Bronchial epithelial cell (primary cell): ENCODE measurements at regions not wholly inside any gene's neighbourhood (a gene's known extent, or its start where the extent isn't known, plus 50 kb on each side); places are given as distances from the start of the nearest gene placed in this dataset.
A peak's percentile ranks its signal among the peaks of the same experiment; 100 is the strongest.

ENCODE experiments used
- DNase-seq: peaks from one replicate; pipeline ENCODE4 v3.0.0-alpha.2; 2010; ENCODE audit warnings: low read depth
- FAIRE-seq: peaks from 2 replicates; lab custom pipeline; 2011; peaks lifted over from hg19 to GRCh38; lab: Jason Lieb, UNC
- H3K27me3 ChIP-seq: 2 replicates; pipeline ENCODE4 v1.5.1; 2011; ENCODE audit warnings: low read length; ENCODE audit not compliant: control insufficient read depth, insufficient read depth
- H3K36me3 ChIP-seq: 2 replicates; pipeline ENCODE4 v1.5.1; 2011; ENCODE audit warnings: low read length; ENCODE audit not compliant: control insufficient read depth, insufficient read depth
- H3K4me3 ChIP-seq: 2 replicates; pipeline ENCODE4 v1.5.1; 2011; ENCODE audit warnings: mild to moderate bottlenecking, low read depth, low read length, control low read depth
- CTCF ChIP-seq: IDR thresholded peaks from 2 replicates; pipeline ENCODE4 v1.5.1; 2011; ENCODE audit warnings: mild to moderate bottlenecking, moderate library complexity, low read length, control low read depth, inconsistent platforms; ENCODE audit not compliant: insufficient read depth, severe bottlenecking

DNA sequence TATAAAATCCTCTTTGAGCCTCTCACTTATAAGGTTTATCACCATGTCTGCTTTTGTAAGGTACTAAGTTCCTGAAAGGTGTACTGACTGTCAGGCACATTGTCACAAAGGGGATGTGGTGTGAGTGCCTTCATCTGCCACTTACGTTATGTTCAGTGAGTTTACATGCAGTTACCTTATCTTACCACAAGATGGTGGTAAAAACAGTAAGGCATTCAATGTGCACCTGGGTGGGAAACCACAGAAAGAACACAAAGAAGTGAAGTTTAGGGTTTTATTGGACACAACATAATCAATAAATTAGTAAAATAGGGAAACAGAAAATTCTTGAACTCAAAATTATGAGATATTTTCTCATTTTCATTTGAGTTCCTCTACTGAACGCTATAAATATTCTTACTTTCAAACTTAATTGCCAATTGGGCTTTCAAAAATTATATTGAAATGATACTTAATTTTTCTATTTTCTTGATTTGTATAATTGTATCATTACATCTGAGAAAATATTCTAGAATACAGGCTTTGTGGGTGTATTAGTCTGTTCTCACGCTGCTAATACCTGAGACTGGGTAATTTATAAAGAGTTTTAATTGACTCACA, 650.8 kb downstream of the PCDH7 start:
- FAIRE-seq (no peak), DNase-seq (peak; percentile 55)
- Histone ChIP-seq H3K27me3 (no peaks in the 10 kb centered on the region), H3K36me3 (no peaks in the 10 kb centered on the region), H3K4me3 (no peak overlapping the region)
- TF ChIP-seq CTCF: peak; percentile 65

GRCh38 chr4:31374256-31374960, 654.2 kb downstream of the PCDH7 start:
- Histone ChIP-seq H3K36me3 (no peaks in the 10 kb centered on the region), H3K27me3 (no peaks in the 10 kb centered on the region), H3K4me3 (no peak overlapping the region)
- no peak for TF ChIP-seq CTCF
- FAIRE-seq (no peak), DNase-seq (no peak)

DNA sequence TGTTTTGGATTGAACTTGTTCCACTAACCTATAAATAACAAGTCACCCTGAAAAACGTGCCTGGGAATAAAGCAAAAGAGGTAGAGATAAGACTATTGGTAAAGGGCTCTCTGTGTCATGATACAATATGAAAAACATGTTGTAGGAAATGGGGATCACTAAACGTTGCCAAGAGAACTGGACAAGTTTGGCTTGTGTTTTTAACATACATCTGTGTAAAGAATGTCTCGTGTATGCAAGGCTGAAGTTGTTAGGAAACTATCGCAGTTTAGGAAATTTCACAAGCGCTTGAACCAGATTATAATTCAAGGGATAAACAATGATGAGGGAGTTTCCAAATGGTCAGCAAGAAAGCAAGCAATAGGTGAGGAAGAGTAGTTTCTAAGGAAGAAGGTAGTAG, 655.8 kb downstream of the PCDH7 start:
- DNase-seq (no peak), FAIRE-seq (no peak)
- TF ChIP-seq CTCF: no peak
- no peak overlapping the region for H3K4me3 ChIP-seq
- no peaks in the 10 kb centered on the region for H3K27me3 ChIP-seq
- no peaks in the 10 kb centered on the region for H3K36me3 ChIP-seq

DNA sequence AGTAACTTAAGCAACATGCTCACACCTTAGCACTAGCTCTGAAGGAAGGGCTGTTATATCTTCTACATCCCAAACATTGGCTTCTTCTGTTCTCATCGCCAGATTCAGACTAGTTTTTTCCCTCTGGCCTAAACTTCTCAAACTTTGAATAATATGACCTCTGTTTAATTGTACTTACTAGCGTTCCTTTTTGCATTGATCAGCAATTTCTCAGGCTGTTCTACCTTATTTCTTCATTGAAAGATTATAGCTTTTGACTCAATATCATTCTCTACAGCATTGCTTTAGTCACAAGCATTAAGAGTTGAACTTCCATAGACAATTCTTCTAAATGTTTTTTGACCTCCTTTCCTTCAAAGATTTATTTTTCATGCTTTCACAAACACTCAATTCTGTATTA, 659.2 kb downstream of the PCDH7 start:
- Histone ChIP-seq H3K36me3 (no peaks in the 10 kb centered on the region), H3K4me3 (no peak overlapping the region), H3K27me3 (no peaks in the 10 kb centered on the region)
- no peak for TF ChIP-seq CTCF
- DNase-seq: no peak
- FAIRE-seq: no peak

GRCh38 chr4:31383767-31384166, 663.6 kb downstream of the PCDH7 start:
- Histone ChIP-seq H3K4me3 (no peak overlapping the region), H3K36me3 (no peaks in the 10 kb centered on the region), H3K27me3 (no peaks in the 10 kb centered on the region)
- no peak for DNase-seq
- TF ChIP-seq CTCF: no peak
- FAIRE-seq: no peak

GRCh38 chr4:31390849-31391248, 670.7 kb downstream of the PCDH7 start:
- FAIRE-seq: no peak
- no peak for DNase-seq
- TF ChIP-seq CTCF: no peak
- H3K36me3 ChIP-seq: no peaks in the 10 kb centered on the region
- H3K4me3 ChIP-seq: no peak overlapping the region
- no peaks in the 10 kb centered on the region for H3K27me3 ChIP-seq
